NCI-H345 treated with DMSO at 0.1 percent for 48 hours (cell line): ENCODE measurements at regions not wholly inside any gene's neighbourhood (a gene's known extent, or its start where the extent isn't known, plus 50 kb on each side); places are given as distances from the start of the nearest gene placed in this dataset.
"Not testable (repeated sequence)": the region's sequence is repeated elsewhere in the genome, so short reads cannot be mapped to it uniquely, and the experiment has no call there.

Experiments
- DNase-seq: peaks from one replicate; lab custom pipeline; 2025; ENCODE audit not compliant: unreplicated experiment; lab: John Stamatoyannopoulos, UW

GRCh38 chr3:75241226-75241962 is 422.7 kb upstream of the FRG2C start:
- not testable (repeated sequence) for DNase-seq

- DNase-seq = no peak
Measured at GRCh38 chr3:75242012-75242735, 422.0 kb upstream of the FRG2C start.

- DNase-seq = no peak
Measured at GRCh38 chr3:75248974-75249373, 415.2 kb upstream of the FRG2C start.

- DNase-seq = no peak
Measured at GRCh38 chr3:75254685-75255084, 409.4 kb upstream of the FRG2C start.

- not testable (repeated sequence) for DNase-seq
Measured at GRCh38 chr3:75258825-75259683, 405.1 kb upstream of the FRG2C start.

- not testable (repeated sequence) for DNase-seq
Measured at GRCh38 chr3:75260975-75261374, 403.2 kb upstream of the FRG2C start.

- no peak for DNase-seq
Measured at GRCh38 chr3:75262661-75263060, 401.5 kb upstream of the FRG2C start.

GRCh38 chr3:75265897-75266296 is 398.2 kb upstream of the FRG2C start:
- DNase-seq = no peak

GRCh38 chr3:75268576-75268975 is 395.6 kb upstream of the FRG2C start:
- not testable (repeated sequence) for DNase-seq

- DNase-seq = not testable (repeated sequence)
Measured at GRCh38 chr3:75272237-75272636, 391.9 kb upstream of the FRG2C start.

- no peak for DNase-seq
Measured at GRCh38 chr3:75272691-75273090, 391.4 kb upstream of the FRG2C start.

- not testable (repeated sequence) for DNase-seq
Measured at GRCh38 chr3:75285531-75286148, 378.5 kb upstream of the FRG2C start.

- not testable (repeated sequence) for DNase-seq
Measured at GRCh38 chr3:75288972-75289574, 375.1 kb upstream of the FRG2C start.

GRCh38 chr3:75294124-75294523 is 370.0 kb upstream of the FRG2C start:
- DNase-seq = no peak

- no peak for DNase-seq
Measured at GRCh38 chr3:75295013-75295412, 369.1 kb upstream of the FRG2C start.

GRCh38 chr3:75296858-75297257 is 367.3 kb upstream of the FRG2C start:
- DNase-seq = no peak

GRCh38 chr3:75300606-75301005 is 363.5 kb upstream of the FRG2C start:
- no peak for DNase-seq

- not testable (repeated sequence) for DNase-seq
Measured at GRCh38 chr3:75301050-75301449, 363.1 kb upstream of the FRG2C start.

GRCh38 chr3:75303741-75304140 is 360.4 kb upstream of the FRG2C start:
- no peak for DNase-seq

- no peak for DNase-seq
Measured at GRCh38 chr3:75305901-75306300, 358.2 kb upstream of the FRG2C start.

GRCh38 chr3:75311306-75311705 is 352.8 kb upstream of the FRG2C start:
- DNase-seq = not testable (repeated sequence)
